Adrenal gland (tissue), 9 donors: ENCODE measurements at regions not wholly inside any gene's neighbourhood (a gene's known extent, or its start where the extent isn't known, plus 50 kb on each side); places are given as distances from the start of the nearest gene placed in this dataset.

Experiments
- DNase-seq, 7 donors: peaks; one replicate each; pipeline ENCODE4 v3.0.0-alpha.2; 2019 to 2020
- H3K27ac ChIP-seq, 5 donors: fragments of 200-600 bp; sonication (generic) in 4 of 5; 1 replicate in 3 of 5; 2 replicates in 2 of 5; pipeline versions ENCODE4 v1.5.1 to v1.8.0; 2016 to 2020; ENCODE audit warnings: mild to moderate bottlenecking in 1 of 5
- H3K27me3 ChIP-seq: fragments of 200-600 bp; 2 replicates; pipeline ENCODE4 v1.8.0; 2021
- H3K36me3 ChIP-seq, 2 donors: fragments of 200-600 bp; replicated peaks in 1 of 2; 1 replicate in 1 of 2; 2 replicates in 1 of 2; pipeline versions ENCODE4 v1.5.1 to v1.8.0; 2018 to 2022
- H3K4me1 ChIP-seq, 2 donors: fragments of 200-600 bp; replicated peaks in 1 of 2; 1 replicate in 1 of 2; 2 replicates in 1 of 2; pipeline versions ENCODE4 v1.5.1 to v1.8.0; 2018 to 2021
- H3K4me3 ChIP-seq, 4 donors: fragments of 200-600 bp; sonication (generic) in 3 of 4; one replicate each; pipeline ENCODE4 v1.5.1; 2016 to 2018
- H3K9me3 ChIP-seq, 3 donors: fragments of 200-600 bp; sonication (generic) in 1 of 3; replicated peaks in 1 of 3; 1 replicate in 2 of 3; 2 replicates in 1 of 3; pipeline versions ENCODE4 v1.5.1 to v1.8.0; 2016 to 2021
- CTCF ChIP-seq, 6 experiments: fragments of 450-650 bp in 4 of 6; fragments of 200-600 bp in 2 of 6; sonication (generic) in 1 of 6; IDR thresholded peaks; 1 replicate in 5 of 6; 2 replicates in 1 of 6; pipeline versions ENCODE4 v1.5.1 to v1.8.0; 2016 to 2021; ENCODE audit warnings: antibody characterized with exemption in 6 of 6, mild to moderate bottlenecking in 2 of 6, moderate library complexity in 1 of 6
- POLR2A ChIP-seq, 2 donors: fragments of 450-650 bp; IDR thresholded peaks; one replicate each; pipeline ENCODE4 v1.6.1; 2017; ENCODE audit warnings: antibody characterized with exemption in 2 of 2, mild to moderate bottlenecking in 2 of 2, moderate library complexity in 1 of 2
- WGBS, 4 donors: extraction: QIAGEN DNeasy Blood & Tissue Kit in 2 of 4; methylation state at CpG; one replicate each; pipeline versions ENCODE4 v1.1.5 to v1.1.7; 2013 to 2017; 5-methylcytosine and 5-hydroxymethylcytosine counted together
- intact Hi-C, 2 donors: fragments of 100-400 bp; cut with DNase I; formaldehyde crosslinking; loops; one replicate each; pipeline versions ENCODE4 v1.14.1 to v1.15.0; 2022 to 2023
- donor health status: healthy with polysubstance abuse.
- donor health status: Bipolar disorder and iron deficiency.
- donor health status: DM: yes; HTN: yes; CAD: no.
- donor health status: DM: no; HTN: no; CAD: no.
- donor health status: DM: no; HTN: no; CAD: no.

GRCh38 chr11:70888061-70888460 is 364.3 kb downstream of the SHANK2 start:
- TF ChIP-seq CTCF (IDR thresholded peaks at IDR 0.05) (no peak), POLR2A (IDR thresholded peaks at IDR 0.05) (no peak)
- no peaks in the 10 kb centered on the region for H3K4me1 ChIP-seq
- WGBS, 4 donors, result 72 to 91% (median 77%) methylated on average over 6 of the region's 6 CpGs
- no peaks in the 10 kb centered on the region for H3K36me3 ChIP-seq
- no peaks in the 10 kb centered on the region for H3K9me3 ChIP-seq
- intact Hi-C loops, result no loop called here
- H3K27ac ChIP-seq, result no peak overlapping the region
- H3K27me3 ChIP-seq, result no peaks in the 10 kb centered on the region
- no peak overlapping the region for H3K4me3 ChIP-seq
- no peak for DNase-seq

DNA sequence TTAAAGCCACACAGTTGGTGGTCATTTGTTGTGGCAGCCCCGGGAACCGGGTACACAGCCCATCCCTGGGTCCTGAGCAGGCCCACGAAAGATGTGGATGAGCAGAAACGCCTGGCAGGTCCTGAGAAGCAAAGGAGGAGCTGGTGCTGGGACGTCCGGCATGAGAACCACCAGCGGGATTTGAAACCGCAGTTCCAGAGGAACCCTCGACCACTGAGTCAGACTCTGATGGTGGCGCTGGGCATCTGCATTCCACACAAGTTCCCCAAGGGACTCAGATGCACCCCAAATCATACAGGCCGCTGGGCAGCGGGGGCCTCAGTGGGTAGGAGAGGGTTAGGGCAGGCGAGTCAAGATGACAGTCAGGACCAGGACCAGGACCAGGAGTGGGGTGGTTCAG is 363.0 kb downstream of the SHANK2 start:
- H3K27ac ChIP-seq, result no peak overlapping the region
- WGBS, 4 donors, result 84 to 88% (median 86%) methylated on average over 10 to 13 of the region's 13 CpGs
- no peaks in the 10 kb centered on the region for H3K36me3 ChIP-seq
- no peaks in the 10 kb centered on the region for H3K4me1 ChIP-seq
- TF ChIP-seq CTCF (IDR thresholded peaks at IDR 0.05), result no peak
- no peak for TF ChIP-seq POLR2A (IDR thresholded peaks at IDR 0.05)
- no peaks in the 10 kb centered on the region for H3K27me3 ChIP-seq
- intact Hi-C loops, result no loop called here
- DNase-seq, result no peak
- H3K9me3 ChIP-seq, result no peaks in the 10 kb centered on the region
- no peak overlapping the region for H3K4me3 ChIP-seq

- H3K9me3 ChIP-seq, result no peaks in the 10 kb centered on the region
- no peak overlapping the region for H3K4me3 ChIP-seq
- intact Hi-C loops, result no loop called here
- H3K4me1 ChIP-seq, result no peaks in the 10 kb centered on the region
- TF ChIP-seq CTCF (IDR thresholded peaks at IDR 0.05) (no peak), POLR2A (IDR thresholded peaks at IDR 0.05) (no peak)
- no peaks in the 10 kb centered on the region for H3K36me3 ChIP-seq
- no peak overlapping the region for H3K27ac ChIP-seq
- DNase-seq, result no peak
- H3K27me3 ChIP-seq, result no peaks in the 10 kb centered on the region
- 79 to 86% (median 80%) methylated on average over 8 to 9 of the region's 9 CpGs for WGBS, 4 donors
Measured at GRCh38 chr11:70891844-70892380, 360.5 kb downstream of the SHANK2 start.

GRCh38 chr11:70892889-70893288 is 359.5 kb downstream of the SHANK2 start:
- H3K27me3 ChIP-seq, result no peaks in the 10 kb centered on the region
- H3K4me1 ChIP-seq, result no peaks in the 10 kb centered on the region
- no peak for DNase-seq
- no peak for TF ChIP-seq POLR2A (IDR thresholded peaks at IDR 0.05)
- no peak for TF ChIP-seq CTCF (IDR thresholded peaks at IDR 0.05)
- H3K27ac ChIP-seq, result no peak overlapping the region
- no peaks in the 10 kb centered on the region for H3K9me3 ChIP-seq
- no peak overlapping the region for H3K4me3 ChIP-seq
- intact Hi-C loops, result no loop called here
- H3K36me3 ChIP-seq, result no peaks in the 10 kb centered on the region
- 66 to 78% (median 73%) methylated on average over 4 to 5 of the region's 5 CpGs for WGBS, 4 donors
